Tibial artery (tissue), 4 donors: ENCODE measurements at regions not wholly inside any gene's neighbourhood (a gene's known extent, or its start where the extent isn't known, plus 50 kb on each side); places are given as distances from the start of the nearest gene placed in this dataset.

Experiments used
- DNase-seq, 2 donors: peaks; one replicate each; pipeline ENCODE4 v3.0.0-alpha.2; 2019
- H3K27ac ChIP-seq, 2 donors: fragments of 200-600 bp; sonication (generic) in 1 of 2; 1 replicate in 1 of 2; 2 replicates in 1 of 2; pipeline ENCODE4 v1.5.1; 2018 to 2019; ENCODE audit warnings: mild to moderate bottlenecking in 1 of 2
- H3K27me3 ChIP-seq, 2 donors: fragments of 200-600 bp; sonication (generic) in 1 of 2; one replicate each; pipeline versions ENCODE4 v1.5.1 to v1.6.0; 2016 to 2019
- H3K36me3 ChIP-seq, 3 donors: fragments of 200-600 bp; sonication (generic) in 2 of 3; one replicate each; pipeline ENCODE4 v1.5.1; 2016 to 2019; ENCODE audit warnings: mild to moderate bottlenecking in 2 of 3
- H3K4me1 ChIP-seq, 4 donors: fragments of 200-600 bp; sonication (generic) in 2 of 4; 1 replicate in 3 of 4; 2 replicates in 1 of 4; pipeline ENCODE4 v1.5.1; 2016 to 2019
- H3K4me3 ChIP-seq, 2 donors: fragments of 200-600 bp; sonication (generic) in 1 of 2; 1 replicate in 1 of 2; 2 replicates in 1 of 2; pipeline ENCODE4 v1.5.1; 2018 to 2019; ENCODE audit warnings: mild to moderate bottlenecking in 2 of 2
- H3K9me3 ChIP-seq, 3 donors: fragments of 200-600 bp; sonication (generic) in 1 of 3; one replicate each; pipeline ENCODE4 v1.5.1; 2016 to 2019
- CTCF ChIP-seq, 2 experiments: fragments of 200-600 bp in 1 of 2; fragments of 450-650 bp in 1 of 2; IDR thresholded peaks; one replicate each; pipeline ENCODE4 v1.5.1; 2017 to 2019; ENCODE audit warnings: antibody characterized with exemption in 2 of 2, mild to moderate bottlenecking in 1 of 2, moderate library complexity in 1 of 2
- intact Hi-C: fragments of 100-400 bp; cut with DNase I; formaldehyde crosslinking; loops from one replicate; pipeline ENCODE4 v1.15.0; 2023; ENCODE audit warnings: low total_unique reads

- no peak for DNase-seq
- Histone ChIP-seq H3K4me3 (no peak overlapping the region), H3K36me3 (no peaks in the 10 kb centered on the region), H3K4me1 (peaks cover 0 to 84% (median 63%) of the 10 kb centered on the region in 4 donors), H3K27me3 (no peaks in the 10 kb centered on the region), H3K9me3 (no peaks in the 10 kb centered on the region), H3K27ac (peak overlapping the region; percentile 59 to 68)
- intact Hi-C loops, result no loop called here
- no peak for TF ChIP-seq CTCF (IDR thresholded peaks at IDR 0.05)
These were observed 100.3 kb upstream of the PDE5A start for GRCh38 chr4:119728692-119729593.

- no peak overlapping the region for H3K4me3 ChIP-seq
- DNase-seq, result no peak
- H3K27me3 ChIP-seq, result no peaks in the 10 kb centered on the region
- H3K36me3 ChIP-seq, result no peaks in the 10 kb centered on the region
- no peaks in the 10 kb centered on the region for H3K9me3 ChIP-seq
- peak overlapping the region; percentile 68 to 76 for H3K27ac ChIP-seq
- intact Hi-C loops, result no loop called here
- peaks cover 0 to 77% (median 60%) of the 10 kb centered on the region in 4 donors for H3K4me1 ChIP-seq
- no peak for TF ChIP-seq CTCF (IDR thresholded peaks at IDR 0.05)
These were observed 99.6 kb upstream of the PDE5A start for GRCh38 chr4:119728185-119728584.

GRCh38 chr4:119726505-119726904, 97.9 kb upstream of the PDE5A start:
- H3K27ac ChIP-seq, result peak overlapping the region; percentile 76 to 81
- no peak overlapping the region for H3K4me3 ChIP-seq
- TF ChIP-seq CTCF (IDR thresholded peaks at IDR 0.05), result no peak
- intact Hi-C loops, result no loop called here
- no peaks in the 10 kb centered on the region for H3K36me3 ChIP-seq
- no peak for DNase-seq
- no peaks in the 10 kb centered on the region for H3K9me3 ChIP-seq
- H3K4me1 ChIP-seq, result peaks cover 0 to 61% (median 53%) of the 10 kb centered on the region in 4 donors
- H3K27me3 ChIP-seq, result no peaks in the 10 kb centered on the region

- no peak for DNase-seq
- H3K4me1 ChIP-seq, result peaks cover 0 to 54% (median 46%) of the 10 kb centered on the region in 4 donors
- no peak for TF ChIP-seq CTCF (IDR thresholded peaks at IDR 0.05)
- intact Hi-C loops, result no loop called here
- no peaks in the 10 kb centered on the region for H3K9me3 ChIP-seq
- H3K27ac ChIP-seq, result peak overlapping the region; percentile 76 to 81
- H3K27me3 ChIP-seq, result no peaks in the 10 kb centered on the region
- no peak overlapping the region for H3K4me3 ChIP-seq
- H3K36me3 ChIP-seq, result no peaks in the 10 kb centered on the region
These were observed 97.2 kb upstream of the PDE5A start for GRCh38 chr4:119725688-119726330.

GRCh38 chr4:119725011-119725410, 96.4 kb upstream of the PDE5A start:
- Histone ChIP-seq H3K4me1 (peaks cover 0 to 46% (median 40%) of the 10 kb centered on the region in 4 donors), H3K9me3 (peaks cover 0 to 5% (median 0%) of the 10 kb centered on the region in 3 donors), H3K4me3 (no peak overlapping the region), H3K27ac (peak overlapping the region; percentile 76 to 81), H3K27me3 (no peaks in the 10 kb centered on the region), H3K36me3 (no peaks in the 10 kb centered on the region)
- no peak for DNase-seq
- TF ChIP-seq CTCF (IDR thresholded peaks at IDR 0.05), result no peak
- intact Hi-C loops, result no loop called here
